ENCODE measurements at regions not wholly inside any gene's neighbourhood (a gene's known extent, or its start where the extent isn't known, plus 50 kb on each side); places are given as distances from the start of the nearest gene placed in this dataset.

- Histone ChIP-seq H3K36me3 (ENCODE audit: control insufficient read depth in 4 of 4, insufficient read depth in 4 of 4, low read length in 3 of 4) (no peaks in the 10 kb centered on the region), H3K4me1 (ENCODE audit: control extremely low read depth in 1 of 4, control insufficient read depth in 4 of 4, insufficient read depth in 4 of 4, low read length in 3 of 4) (no peaks in the 10 kb centered on the region), H3K27me3 (replicated peaks in 2 of 5; ENCODE audit: control insufficient read depth in 4 of 5, insufficient read depth in 5 of 5, low read length in 4 of 5) (no peaks in the 10 kb centered on the region), H3K27ac (ENCODE audit: insufficient read depth in 1 of 2, low read depth in 1 of 2, low read length in 2 of 2, poor library complexity in 1 of 2, severe bottlenecking in 2 of 2) (no peak overlapping the region), H3K9me3 (ENCODE audit: control extremely low read depth in 1 of 5, control insufficient read depth in 4 of 5, insufficient read depth in 2 of 5, low read depth in 1 of 5, low read length in 4 of 5) (peaks cover 0 to 2% (median 0%) of the 10 kb centered on the region in 5 experiments), H3K4me3 (ENCODE audit: control insufficient read depth in 1 of 7, extremely low read depth in 1 of 7, insufficient read depth in 4 of 7, low read depth in 2 of 7, low read length in 6 of 7) (no peak overlapping the region)
- ChIA-PET CTCF (no interaction called here), POLR2A (no interaction called here)
- DNase-seq = no peak
- no CpG with 5 or more reads among the region's 1 CpG for WGBS (ENCODE audit: insufficient coverage)
These were observed 887.0 kb downstream of the KCNA4 start for GRCh38 chr11:29129844-29130243.

GRCh38 chr11:29127461-29127860 lies 889.4 kb downstream of the KCNA4 start:
- ChIA-PET POLR2A (no interaction called here), CTCF (no interaction called here)
- H3K4me3 ChIP-seq (ENCODE audit: control insufficient read depth in 1 of 7, extremely low read depth in 1 of 7, insufficient read depth in 4 of 7, low read depth in 2 of 7, low read length in 6 of 7) = no peak overlapping the region

GRCh38 chr11:29125606-29126005 lies 891.2 kb downstream of the KCNA4 start:
- no peaks in the 10 kb centered on the region for H3K36me3 ChIP-seq (ENCODE audit: control insufficient read depth in 4 of 4, insufficient read depth in 4 of 4, low read length in 3 of 4)
- no peak overlapping the region for H3K4me3 ChIP-seq (ENCODE audit: control insufficient read depth in 1 of 7, extremely low read depth in 1 of 7, insufficient read depth in 4 of 7, low read depth in 2 of 7, low read length in 6 of 7)
- no peaks in the 10 kb centered on the region for H3K27me3 ChIP-seq (replicated peaks in 2 of 5; ENCODE audit: control insufficient read depth in 4 of 5, insufficient read depth in 5 of 5, low read length in 4 of 5)
- H3K9me3 ChIP-seq (ENCODE audit: control extremely low read depth in 1 of 5, control insufficient read depth in 4 of 5, insufficient read depth in 2 of 5, low read depth in 1 of 5, low read length in 4 of 5) = peaks cover 0 to 2% (median 0%) of the 10 kb centered on the region in 5 experiments
- H3K27ac ChIP-seq (ENCODE audit: insufficient read depth in 1 of 2, low read depth in 1 of 2, low read length in 2 of 2, poor library complexity in 1 of 2, severe bottlenecking in 2 of 2) = no peak overlapping the region
- no peaks in the 10 kb centered on the region for H3K4me1 ChIP-seq (ENCODE audit: control extremely low read depth in 1 of 4, control insufficient read depth in 4 of 4, insufficient read depth in 4 of 4, low read length in 3 of 4)
- ChIA-PET CTCF (no interaction called here), POLR2A (no interaction called here)
- DNase-seq = no peak

More at GRCh38 chr11:29127461-29127860, 889.4 kb downstream of the KCNA4 start:
- Histone ChIP-seq H3K36me3 (ENCODE audit: control insufficient read depth in 4 of 4, insufficient read depth in 4 of 4, low read length in 3 of 4) (no peaks in the 10 kb centered on the region), H3K27me3 (replicated peaks in 2 of 5; ENCODE audit: control insufficient read depth in 4 of 5, insufficient read depth in 5 of 5, low read length in 4 of 5) (no peaks in the 10 kb centered on the region), H3K4me1 (ENCODE audit: control extremely low read depth in 1 of 4, control insufficient read depth in 4 of 4, insufficient read depth in 4 of 4, low read length in 3 of 4) (no peaks in the 10 kb centered on the region), H3K27ac (ENCODE audit: insufficient read depth in 1 of 2, low read depth in 1 of 2, low read length in 2 of 2, poor library complexity in 1 of 2, severe bottlenecking in 2 of 2) (no peak overlapping the region), H3K9me3 (ENCODE audit: control extremely low read depth in 1 of 5, control insufficient read depth in 4 of 5, insufficient read depth in 2 of 5, low read depth in 1 of 5, low read length in 4 of 5) (peaks cover 0 to 2% (median 0%) of the 10 kb centered on the region in 5 experiments)
- DNase-seq = no peak

GRCh38 chr11:29124470-29124869 lies 892.4 kb downstream of the KCNA4 start:
- H3K36me3 ChIP-seq (ENCODE audit: control insufficient read depth in 4 of 4, insufficient read depth in 4 of 4, low read length in 3 of 4) = no peaks in the 10 kb centered on the region
- DNase-seq = no peak
- ChIA-PET POLR2A (no interaction called here), CTCF (interaction anchor here (1.1 kb wide), 1 partner anchor 9 kb away, joined by 3 read pairs; no protein-coding TSS in a partner anchor)
- peaks cover 0 to 2% (median 0%) of the 10 kb centered on the region in 5 experiments for H3K9me3 ChIP-seq (ENCODE audit: control extremely low read depth in 1 of 5, control insufficient read depth in 4 of 5, insufficient read depth in 2 of 5, low read depth in 1 of 5, low read length in 4 of 5)
- no peak overlapping the region for H3K27ac ChIP-seq (ENCODE audit: insufficient read depth in 1 of 2, low read depth in 1 of 2, low read length in 2 of 2, poor library complexity in 1 of 2, severe bottlenecking in 2 of 2)
- WGBS (ENCODE audit: insufficient coverage) = 91% methylated on average over 7 of the region's 8 CpGs
- H3K4me3 ChIP-seq (ENCODE audit: control insufficient read depth in 1 of 7, extremely low read depth in 1 of 7, insufficient read depth in 4 of 7, low read depth in 2 of 7, low read length in 6 of 7) = no peak overlapping the region
- H3K4me1 ChIP-seq (ENCODE audit: control extremely low read depth in 1 of 4, control insufficient read depth in 4 of 4, insufficient read depth in 4 of 4, low read length in 3 of 4) = no peaks in the 10 kb centered on the region
- no peaks in the 10 kb centered on the region for H3K27me3 ChIP-seq (replicated peaks in 2 of 5; ENCODE audit: control insufficient read depth in 4 of 5, insufficient read depth in 5 of 5, low read length in 4 of 5)

GRCh38 chr11:29119707-29120618 lies 896.9 kb downstream of the KCNA4 start:
- 40% methylated on average over 8 of the region's 11 CpGs for WGBS (ENCODE audit: insufficient coverage)
- no peaks in the 10 kb centered on the region for H3K9me3 ChIP-seq (ENCODE audit: control extremely low read depth in 1 of 5, control insufficient read depth in 4 of 5, insufficient read depth in 2 of 5, low read depth in 1 of 5, low read length in 4 of 5)
- H3K36me3 ChIP-seq (ENCODE audit: control insufficient read depth in 4 of 4, insufficient read depth in 4 of 4, low read length in 3 of 4) = no peaks in the 10 kb centered on the region
- no peak overlapping the region for H3K27ac ChIP-seq (ENCODE audit: insufficient read depth in 1 of 2, low read depth in 1 of 2, low read length in 2 of 2, poor library complexity in 1 of 2, severe bottlenecking in 2 of 2)
- ChIA-PET CTCF (no interaction called here), POLR2A (no interaction called here)
- H3K27me3 ChIP-seq (replicated peaks in 2 of 5; ENCODE audit: control insufficient read depth in 4 of 5, insufficient read depth in 5 of 5, low read length in 4 of 5) = no peaks in the 10 kb centered on the region
- no peak overlapping the region for H3K4me3 ChIP-seq (ENCODE audit: control insufficient read depth in 1 of 7, extremely low read depth in 1 of 7, insufficient read depth in 4 of 7, low read depth in 2 of 7, low read length in 6 of 7)
- no peak for DNase-seq
- no peaks in the 10 kb centered on the region for H3K4me1 ChIP-seq (ENCODE audit: control extremely low read depth in 1 of 4, control insufficient read depth in 4 of 4, insufficient read depth in 4 of 4, low read length in 3 of 4)

- no peak for DNase-seq
- CTCF ChIA-PET = no interaction called here
- POLR2A ChIA-PET = no interaction called here
- no CpG with 5 or more reads among the region's 1 CpG for WGBS (ENCODE audit: insufficient coverage)
- Histone ChIP-seq H3K36me3 (ENCODE audit: control insufficient read depth in 4 of 4, insufficient read depth in 4 of 4, low read length in 3 of 4) (no peaks in the 10 kb centered on the region), H3K27ac (ENCODE audit: insufficient read depth in 1 of 2, low read depth in 1 of 2, low read length in 2 of 2, poor library complexity in 1 of 2, severe bottlenecking in 2 of 2) (no peak overlapping the region), H3K9me3 (ENCODE audit: control extremely low read depth in 1 of 5, control insufficient read depth in 4 of 5, insufficient read depth in 2 of 5, low read depth in 1 of 5, low read length in 4 of 5) (no peaks in the 10 kb centered on the region), H3K4me3 (ENCODE audit: control insufficient read depth in 1 of 7, extremely low read depth in 1 of 7, insufficient read depth in 4 of 7, low read depth in 2 of 7, low read length in 6 of 7) (no peak overlapping the region), H3K27me3 (replicated peaks in 2 of 5; ENCODE audit: control insufficient read depth in 4 of 5, insufficient read depth in 5 of 5, low read length in 4 of 5) (no peaks in the 10 kb centered on the region), H3K4me1 (ENCODE audit: control extremely low read depth in 1 of 4, control insufficient read depth in 4 of 4, insufficient read depth in 4 of 4, low read length in 3 of 4) (no peaks in the 10 kb centered on the region)
These were observed 897.7 kb downstream of the KCNA4 start for GRCh38 chr11:29119116-29119515.

GRCh38 chr11:29100967-29101366 lies 915.9 kb downstream of the KCNA4 start:
- Histone ChIP-seq H3K9me3 (ENCODE audit: control extremely low read depth in 1 of 5, control insufficient read depth in 4 of 5, insufficient read depth in 2 of 5, low read depth in 1 of 5, low read length in 4 of 5) (peaks cover 0 to 4% (median 0%) of the 10 kb centered on the region in 5 experiments), H3K4me1 (ENCODE audit: control extremely low read depth in 1 of 4, control insufficient read depth in 4 of 4, insufficient read depth in 4 of 4, low read length in 3 of 4) (no peaks in the 10 kb centered on the region), H3K27me3 (replicated peaks in 2 of 5; ENCODE audit: control insufficient read depth in 4 of 5, insufficient read depth in 5 of 5, low read length in 4 of 5) (no peaks in the 10 kb centered on the region), H3K36me3 (ENCODE audit: control insufficient read depth in 4 of 4, insufficient read depth in 4 of 4, low read length in 3 of 4) (no peaks in the 10 kb centered on the region), H3K27ac (ENCODE audit: insufficient read depth in 1 of 2, low read depth in 1 of 2, low read length in 2 of 2, poor library complexity in 1 of 2, severe bottlenecking in 2 of 2) (no peak overlapping the region), H3K4me3 (ENCODE audit: control insufficient read depth in 1 of 7, extremely low read depth in 1 of 7, insufficient read depth in 4 of 7, low read depth in 2 of 7, low read length in 6 of 7) (no peak overlapping the region)
- WGBS (ENCODE audit: insufficient coverage) = 43% methylated on average over 2 of the region's 3 CpGs
- DNase-seq = no peak
- ChIA-PET CTCF (no interaction called here), POLR2A (no interaction called here)
